ENCODE measurements at regions not wholly inside any gene's neighbourhood (a gene's known extent, or its start where the extent isn't known, plus 50 kb on each side); places are given as distances from the start of the nearest gene placed in this dataset.

- no peaks in the 10 kb centered on the region for H3K36me3 Mint-ChIP-seq (ENCODE audit: low read depth)
- peak overlapping the region; percentile 99 for H3K27ac Mint-ChIP-seq
- no peaks in the 10 kb centered on the region for H3K27me3 Mint-ChIP-seq (ENCODE audit: low read depth)
- H3K4me1 Mint-ChIP-seq, result peaks cover 97% of the 10 kb centered on the region
- TF ChIP-seq CTCF (IDR thresholded peaks at IDR 0.05; ENCODE audit: unreplicated experiment in 3 of 3), result no peak
- peak overlapping the region; percentile 9 to 54 (median 49) for H3K4me3 Mint-ChIP-seq
- no peaks in the 10 kb centered on the region for H3K9me3 Mint-ChIP-seq
These were observed 96.4 kb downstream of the LRRC74A start for GRCh38 chr14:76922584-76922983.

- Mint-ChIP-seq H3K27me3 (ENCODE audit: low read depth) (no peaks in the 10 kb centered on the region), H3K9me3 (no peaks in the 10 kb centered on the region), H3K27ac (peak overlapping the region; percentile 99), H3K36me3 (ENCODE audit: low read depth) (no peaks in the 10 kb centered on the region), H3K4me3 (peak overlapping the region; percentile 38 to 54 (median 49)), H3K4me1 (peaks cover 97% of the 10 kb centered on the region)
- no peak for TF ChIP-seq CTCF (IDR thresholded peaks at IDR 0.05; ENCODE audit: unreplicated experiment in 3 of 3)
These were observed 95.9 kb downstream of the LRRC74A start for GRCh38 chr14:76922092-76922491.

GRCh38 chr14:76921088-76921399, 94.8 kb downstream of the LRRC74A start:
- Mint-ChIP-seq H3K4me1 (peaks cover 97% of the 10 kb centered on the region), H3K9me3 (no peaks in the 10 kb centered on the region), H3K36me3 (ENCODE audit: low read depth) (no peaks in the 10 kb centered on the region), H3K27ac (peak overlapping the region; percentile 99), H3K4me3 (peak overlapping the region; percentile 6 to 75 (median 70)), H3K27me3 (ENCODE audit: low read depth) (no peaks in the 10 kb centered on the region)
- no peak for TF ChIP-seq CTCF (IDR thresholded peaks at IDR 0.05; ENCODE audit: unreplicated experiment in 3 of 3)

- Mint-ChIP-seq H3K4me1 (peaks cover 96% of the 10 kb centered on the region), H3K9me3 (no peaks in the 10 kb centered on the region)
- TF ChIP-seq CTCF (IDR thresholded peaks at IDR 0.05; ENCODE audit: unreplicated experiment in 3 of 3), result no peak
These were observed 94.3 kb downstream of the LRRC74A start for GRCh38 chr14:76920331-76921087.

GRCh38 chr14:76919431-76920330, 93.5 kb downstream of the LRRC74A start:
- Mint-ChIP-seq H3K9me3 (no peaks in the 10 kb centered on the region), H3K4me3 (peak overlapping the region; percentile 12 to 59 (median 55)), H3K4me1 (peaks cover 93% of the 10 kb centered on the region), H3K27ac (peak overlapping the region; percentile 99), H3K27me3 (ENCODE audit: low read depth) (peaks cover 4% of the 10 kb centered on the region), H3K36me3 (ENCODE audit: low read depth) (no peaks in the 10 kb centered on the region)
- no peak for TF ChIP-seq CTCF (IDR thresholded peaks at IDR 0.05; ENCODE audit: unreplicated experiment in 3 of 3)

More at GRCh38 chr14:76920331-76921087, 94.3 kb downstream of the LRRC74A start:
- Mint-ChIP-seq H3K4me3 (peak overlapping the region; percentile 12 to 75 (median 70)), H3K36me3 (ENCODE audit: low read depth) (no peaks in the 10 kb centered on the region), H3K27me3 (ENCODE audit: low read depth) (peaks cover 4% of the 10 kb centered on the region), H3K27ac (peak overlapping the region; percentile 99)
